Skeletal muscle satellite cell (primary cell): ENCODE measurements at regions not wholly inside any gene's neighbourhood (a gene's known extent, or its start where the extent isn't known, plus 50 kb on each side); places are given as distances from the start of the nearest gene placed in this dataset.

ENCODE experiments used
- H3K27me3 ChIP-seq: 2 replicates; pipeline ENCODE4 v1.7.0; 2013; ENCODE audit warnings: low read length; ENCODE audit not compliant: control insufficient read depth, insufficient read depth
- H3K36me3 ChIP-seq: 2 replicates; pipeline ENCODE4 v1.7.0; 2013; ENCODE audit warnings: mild to moderate bottlenecking, control low read depth, low read length; ENCODE audit not compliant: insufficient read depth
- H3K4me1 ChIP-seq: 2 replicates; pipeline ENCODE4 v1.7.0; 2013; ENCODE audit warnings: low read length; ENCODE audit not compliant: control insufficient read depth, insufficient read depth
- H3K4me2 ChIP-seq: 2 replicates; pipeline ENCODE4 v1.7.0; 2013; ENCODE audit warnings: mild to moderate bottlenecking, low read length
- H3K4me3 ChIP-seq: 2 replicates; pipeline ENCODE4 v1.7.0; 2013; ENCODE audit warnings: low read length
- H3K9ac ChIP-seq: 2 replicates; pipeline ENCODE4 v1.7.0; 2013; ENCODE audit warnings: mild to moderate bottlenecking, low read depth, low read length, moderate library complexity
- H3K9me3 ChIP-seq: replicated peaks from 2 replicates; pipeline ENCODE4 v1.7.0; 2013; ENCODE audit warnings: mild to moderate bottlenecking, control low read depth, low read length

DNA sequence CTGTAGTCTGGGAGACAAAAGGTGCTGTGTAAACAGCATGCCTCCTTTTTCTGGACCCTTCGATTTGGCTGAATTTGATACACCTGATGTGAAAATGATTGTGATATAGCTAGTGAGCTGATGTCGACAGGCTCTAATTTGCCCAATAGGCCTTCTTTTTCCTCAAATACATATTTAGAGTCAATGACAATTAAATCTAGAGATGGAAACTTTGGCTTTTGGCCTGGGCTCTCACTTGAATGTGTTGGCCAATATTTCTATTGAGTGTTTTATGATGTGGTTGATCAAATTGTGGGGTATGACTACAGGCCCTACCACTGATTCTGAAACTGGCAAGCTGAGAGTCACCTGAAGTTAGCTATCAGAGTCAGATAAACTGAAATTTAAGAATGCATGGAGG lies 151.8 kb upstream of the MEOX2 start:
- Histone ChIP-seq H3K4me1 (peaks cover 6% of the 10 kb centered on the region), H3K27me3 (no peaks in the 10 kb centered on the region), H3K4me3 (no peak overlapping the region), H3K4me2 (no peak overlapping the region), H3K9me3 (no peaks in the 10 kb centered on the region), H3K36me3 (no peaks in the 10 kb centered on the region), H3K9ac (no peak overlapping the region)

DNA sequence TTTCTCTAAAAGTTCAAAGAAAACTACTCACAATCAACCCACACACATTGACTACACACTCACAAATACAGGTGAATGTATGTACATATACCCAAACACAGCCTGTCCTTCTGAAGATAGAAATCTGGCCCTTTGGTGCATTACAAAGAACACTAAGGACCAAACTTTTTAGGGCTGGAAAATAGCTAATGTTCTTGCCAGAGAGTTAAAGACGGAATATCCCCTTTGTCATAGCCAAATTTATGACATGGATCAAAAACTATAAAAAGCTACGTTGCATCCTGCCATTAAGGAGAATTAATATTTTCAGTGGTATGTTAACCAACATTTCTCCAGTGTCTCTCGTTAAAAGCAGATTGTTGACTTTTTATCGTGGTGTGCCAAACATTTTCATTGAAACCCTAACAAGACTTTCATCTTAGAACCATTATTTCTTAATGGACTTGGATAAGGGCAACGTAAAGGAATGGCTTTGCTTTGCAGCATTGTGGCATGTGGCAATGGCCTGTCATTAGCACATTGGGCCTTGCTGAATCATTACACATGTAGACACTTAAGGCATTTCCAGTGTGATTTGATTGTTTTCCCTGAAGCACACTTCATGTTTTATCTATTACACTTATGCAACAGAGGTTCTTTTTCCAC lies 150.9 kb upstream of the MEOX2 start:
- Histone ChIP-seq H3K4me3 (no peak overlapping the region), H3K4me2 (no peak overlapping the region), H3K9me3 (no peaks in the 10 kb centered on the region), H3K4me1 (peaks cover 10% of the 10 kb centered on the region), H3K27me3 (no peaks in the 10 kb centered on the region), H3K36me3 (no peaks in the 10 kb centered on the region), H3K9ac (no peak overlapping the region)

DNA sequence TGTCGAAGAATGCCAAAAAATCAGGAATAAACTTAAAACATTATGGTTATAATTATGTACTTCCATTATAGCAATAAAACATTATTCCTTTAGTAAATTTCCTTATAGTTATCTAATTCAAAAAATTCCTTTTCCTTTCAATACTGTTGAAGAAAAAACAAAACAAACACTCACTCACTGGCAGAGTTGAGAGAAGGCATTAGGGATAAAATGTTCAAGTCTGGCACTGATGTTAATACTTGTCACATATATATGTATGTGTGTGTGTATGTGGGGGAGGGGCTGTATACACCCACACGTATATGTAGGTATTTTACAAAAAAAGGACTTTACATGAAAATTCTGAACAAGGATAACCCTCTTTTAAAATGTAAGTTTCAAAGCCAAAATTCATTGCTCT lies 150.2 kb upstream of the MEOX2 start:
- H3K4me2 ChIP-seq: no peak overlapping the region
- H3K9me3 ChIP-seq: no peaks in the 10 kb centered on the region
- no peaks in the 10 kb centered on the region for H3K36me3 ChIP-seq
- no peaks in the 10 kb centered on the region for H3K27me3 ChIP-seq
- peaks cover 10% of the 10 kb centered on the region for H3K4me1 ChIP-seq
- no peak overlapping the region for H3K4me3 ChIP-seq
- no peak overlapping the region for H3K9ac ChIP-seq

DNA sequence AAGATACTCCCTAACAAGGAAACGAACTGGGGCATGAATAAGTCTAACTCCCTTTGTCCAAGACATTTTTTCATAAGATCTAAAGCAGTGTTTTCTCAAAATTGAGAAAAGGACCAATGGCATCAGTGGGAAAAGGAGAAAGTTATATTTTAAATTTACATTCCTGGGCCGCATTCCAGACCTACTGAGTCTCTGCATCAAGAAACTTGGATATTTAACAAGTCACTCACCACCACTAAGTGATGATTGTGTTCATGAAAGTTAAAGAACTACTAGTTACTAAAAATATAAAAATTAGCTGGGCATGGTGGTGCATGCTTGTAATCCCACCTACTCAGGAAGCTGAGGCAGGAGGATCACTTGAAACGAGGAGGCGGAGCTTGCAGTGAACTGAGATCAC lies 149.6 kb upstream of the MEOX2 start:
- H3K9ac ChIP-seq: no peak overlapping the region
- H3K4me1 ChIP-seq: peaks cover 10% of the 10 kb centered on the region
- no peak overlapping the region for H3K4me3 ChIP-seq
- no peaks in the 10 kb centered on the region for H3K27me3 ChIP-seq
- H3K4me2 ChIP-seq: no peak overlapping the region
- no peaks in the 10 kb centered on the region for H3K36me3 ChIP-seq
- H3K9me3 ChIP-seq: no peaks in the 10 kb centered on the region

DNA sequence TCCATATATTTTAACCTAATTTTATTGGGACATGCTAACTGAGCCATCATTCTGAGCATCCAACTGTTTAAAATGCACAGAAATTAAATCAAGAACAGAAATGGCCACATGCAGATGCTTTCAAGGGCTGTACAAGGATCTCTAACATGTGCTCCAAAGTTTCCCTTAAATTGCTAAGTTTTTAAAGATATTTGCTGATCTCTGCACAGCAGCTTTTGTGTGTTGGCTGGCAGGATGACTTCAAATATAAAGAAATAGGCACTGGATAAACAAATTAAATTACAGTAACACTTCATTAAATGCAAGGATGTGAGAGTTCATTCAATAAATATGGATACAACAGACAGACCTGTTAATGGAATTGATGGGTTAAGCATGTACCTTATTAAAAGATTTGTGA lies 148.0 kb upstream of the MEOX2 start:
- Histone ChIP-seq H3K4me2 (no peak overlapping the region), H3K4me1 (peaks cover 5% of the 10 kb centered on the region), H3K36me3 (no peaks in the 10 kb centered on the region), H3K27me3 (no peaks in the 10 kb centered on the region), H3K4me3 (no peak overlapping the region), H3K9me3 (no peaks in the 10 kb centered on the region), H3K9ac (no peak overlapping the region)

DNA sequence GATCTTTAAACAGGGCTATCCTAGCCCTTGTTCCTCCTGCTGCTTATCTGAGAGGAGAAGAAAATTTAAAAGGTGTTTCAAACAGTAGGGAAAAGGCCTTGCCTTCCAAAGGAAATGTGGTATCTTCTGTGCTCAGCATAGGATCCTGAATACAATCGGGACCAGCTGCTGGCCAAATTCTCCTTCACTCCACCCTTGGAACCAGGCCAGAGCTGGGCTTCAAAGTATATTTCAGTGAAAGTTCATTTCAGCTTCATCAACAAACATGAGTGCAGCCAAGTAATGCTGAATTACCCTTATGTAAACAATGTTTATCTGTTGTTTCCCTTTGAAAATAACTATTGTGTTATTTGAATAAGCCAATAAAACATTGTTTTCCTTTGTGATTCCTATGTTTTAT lies 146.5 kb upstream of the MEOX2 start:
- Histone ChIP-seq H3K9me3 (no peaks in the 10 kb centered on the region), H3K9ac (no peak overlapping the region), H3K4me3 (no peak overlapping the region), H3K27me3 (no peaks in the 10 kb centered on the region), H3K4me1 (peaks cover 4% of the 10 kb centered on the region), H3K36me3 (no peaks in the 10 kb centered on the region), H3K4me2 (no peak overlapping the region)

DNA sequence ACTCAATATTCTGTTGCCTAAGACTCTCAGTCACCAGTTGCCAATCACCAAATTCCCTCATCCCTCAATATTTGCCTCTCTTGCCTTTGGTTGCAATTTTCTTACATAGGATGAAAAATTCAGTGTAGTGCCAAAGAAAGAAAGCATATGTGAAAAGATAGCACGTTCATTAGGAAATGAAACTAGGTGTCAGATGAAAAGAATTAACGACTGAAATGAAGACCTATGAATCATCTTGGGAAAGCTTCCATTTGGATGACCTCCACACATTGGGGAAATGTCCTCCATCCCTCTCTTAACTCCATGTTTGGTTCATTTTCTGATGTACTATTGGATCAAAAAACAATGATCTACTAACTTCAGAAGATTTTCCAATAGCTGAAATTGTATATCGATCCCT lies 145.1 kb upstream of the MEOX2 start:
- no peak overlapping the region for H3K4me3 ChIP-seq
- H3K4me1 ChIP-seq: peaks cover 4% of the 10 kb centered on the region
- no peak overlapping the region for H3K9ac ChIP-seq

DNA sequence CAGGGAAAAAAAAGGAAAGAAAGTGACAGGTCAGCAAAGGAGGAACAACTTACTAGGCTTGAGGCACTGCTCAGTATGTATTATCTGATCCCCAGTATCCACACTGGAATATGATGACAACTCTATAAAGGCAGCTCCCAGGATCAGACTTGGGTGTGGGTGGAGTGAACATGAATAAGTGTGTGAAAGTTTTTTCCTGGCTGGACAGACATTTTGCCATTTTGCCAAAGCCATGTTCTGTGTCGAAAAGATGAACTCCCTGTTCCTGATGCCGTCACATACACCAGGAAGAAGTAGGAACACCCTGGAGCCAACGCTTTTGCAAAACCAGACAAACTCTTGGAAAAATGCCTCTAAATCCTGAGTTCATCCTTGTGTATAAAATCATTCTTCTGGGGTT lies 143.2 kb upstream of the MEOX2 start:
- Histone ChIP-seq H3K9me3 (no peaks in the 10 kb centered on the region), H3K9ac (no peak overlapping the region), H3K4me2 (no peak overlapping the region), H3K4me1 (peaks cover 4% of the 10 kb centered on the region), H3K4me3 (no peak overlapping the region), H3K36me3 (no peaks in the 10 kb centered on the region), H3K27me3 (no peaks in the 10 kb centered on the region)

More for the DNA sequence above, 145.1 kb upstream of the MEOX2 start:
- no peaks in the 10 kb centered on the region for H3K9me3 ChIP-seq
- no peaks in the 10 kb centered on the region for H3K27me3 ChIP-seq
- H3K36me3 ChIP-seq: no peaks in the 10 kb centered on the region
- H3K4me2 ChIP-seq: no peak overlapping the region

DNA sequence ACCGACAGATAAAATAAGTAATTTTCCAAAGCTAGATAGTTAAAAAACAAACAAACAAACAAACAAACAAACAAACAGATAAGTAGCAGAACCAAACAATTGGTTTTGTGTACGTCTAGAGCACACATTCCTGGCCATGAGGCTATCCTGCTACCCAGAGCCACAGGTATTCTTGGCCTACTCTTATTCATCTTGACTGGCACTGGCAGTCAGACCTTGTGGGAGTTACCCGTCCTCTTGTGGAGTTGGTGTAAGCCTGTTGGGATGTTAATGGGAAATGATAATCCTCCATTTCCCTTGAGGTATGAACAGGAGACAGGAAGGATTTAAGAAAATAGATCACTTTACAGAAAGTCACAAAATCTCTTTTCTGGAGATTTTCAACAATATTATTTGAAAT lies 142.4 kb upstream of the MEOX2 start:
- Histone ChIP-seq H3K4me3 (no peak overlapping the region), H3K9me3 (no peaks in the 10 kb centered on the region), H3K4me1 (peaks cover 4% of the 10 kb centered on the region), H3K9ac (no peak overlapping the region), H3K36me3 (no peaks in the 10 kb centered on the region), H3K27me3 (no peaks in the 10 kb centered on the region), H3K4me2 (no peak overlapping the region)

DNA sequence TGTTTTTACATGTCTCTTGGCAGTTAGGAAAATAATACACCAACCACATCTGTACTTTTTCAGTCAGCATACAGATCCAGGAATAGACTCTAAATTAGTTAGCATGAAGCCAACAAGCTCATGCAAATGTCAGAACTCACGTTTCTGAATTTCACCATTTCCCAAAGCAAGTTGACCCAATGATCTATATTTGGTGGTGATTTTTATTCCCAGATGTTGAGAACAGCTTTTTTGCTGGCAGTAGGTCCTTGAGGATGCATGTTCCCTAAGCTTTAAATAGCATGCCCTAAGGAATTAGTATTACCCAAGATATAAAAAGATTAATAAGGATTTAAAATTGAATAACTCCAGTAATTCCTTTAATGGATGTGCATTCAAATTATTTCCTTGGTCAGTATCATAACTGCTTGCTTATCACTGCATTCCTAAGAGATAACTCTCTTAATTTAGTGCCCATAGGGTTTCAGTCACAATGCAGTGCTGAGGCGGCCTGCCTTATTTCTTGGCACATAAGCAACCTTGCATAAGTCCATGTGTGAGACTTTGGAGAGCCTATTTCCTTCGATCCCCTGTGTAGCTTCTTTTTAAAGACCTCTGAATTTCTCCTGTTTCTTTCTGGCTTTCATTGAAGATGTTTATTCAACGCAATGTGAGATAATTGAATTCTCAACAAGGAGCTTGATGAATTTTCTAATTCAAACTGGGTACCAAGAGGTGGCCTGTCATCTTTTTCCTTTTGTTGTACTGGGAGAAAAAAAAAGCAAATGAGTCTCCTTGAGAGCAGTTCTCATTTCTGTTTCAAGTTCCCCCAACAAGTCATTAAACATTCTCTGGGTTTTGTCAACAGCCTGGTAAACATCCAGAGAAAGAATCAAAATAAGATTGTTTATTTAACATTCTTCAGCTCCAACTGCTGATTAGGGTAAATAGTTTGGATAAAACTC lies 135.3 kb upstream of the MEOX2 start:
- Histone ChIP-seq H3K4me1 (no peaks in the 10 kb centered on the region), H3K4me3 (no peak overlapping the region)

DNA sequence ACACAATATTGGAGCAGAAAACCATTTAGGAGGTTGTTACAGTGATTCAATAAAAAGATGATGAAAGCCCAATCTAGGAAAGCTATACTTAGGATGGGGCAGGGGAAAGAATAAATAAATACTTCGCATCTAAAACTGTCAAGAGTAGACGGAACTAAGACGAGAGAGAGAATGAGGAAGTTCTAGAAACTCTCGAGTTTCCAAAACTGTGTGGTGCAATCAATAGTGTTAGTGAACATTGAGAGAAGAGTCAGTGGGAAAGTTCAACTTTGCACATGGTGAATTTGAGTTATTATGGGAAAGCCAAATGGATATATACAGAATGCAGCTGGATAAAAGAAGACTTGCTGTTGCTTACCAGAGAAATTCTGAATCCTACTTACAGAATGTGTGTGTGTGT lies 133.8 kb upstream of the MEOX2 start:
- H3K27me3 ChIP-seq: no peaks in the 10 kb centered on the region
- no peaks in the 10 kb centered on the region for H3K36me3 ChIP-seq
- no peak overlapping the region for H3K4me2 ChIP-seq
- H3K9ac ChIP-seq: no peak overlapping the region
- H3K9me3 ChIP-seq: no peaks in the 10 kb centered on the region
- H3K4me1 ChIP-seq: no peaks in the 10 kb centered on the region
- no peak overlapping the region for H3K4me3 ChIP-seq

More for the DNA sequence above, 135.3 kb upstream of the MEOX2 start:
- H3K9me3 ChIP-seq: no peaks in the 10 kb centered on the region
- no peaks in the 10 kb centered on the region for H3K36me3 ChIP-seq
- H3K27me3 ChIP-seq: no peaks in the 10 kb centered on the region
- H3K4me2 ChIP-seq: no peak overlapping the region
- no peak overlapping the region for H3K9ac ChIP-seq
